ENCODE measurements at regions not wholly inside any gene's neighbourhood (a gene's known extent, or its start where the extent isn't known, plus 50 kb on each side); places are given as distances from the start of the nearest gene placed in this dataset.

GRCh38 chr3:5390936-5391625, 203.6 kb downstream of the EDEM1 start:
- TF ChIP-seq CTCF (IDR thresholded peaks at IDR 0.05; ENCODE audit: borderline replicate concordance, extremely low read depth, insufficient read depth) = no peak

GRCh38 chr3:5401002-5401401, 213.5 kb downstream of the EDEM1 start:
- Histone ChIP-seq H3K27me3 (ENCODE audit: control insufficient read depth, insufficient read depth, low read length) (no peaks in the 10 kb centered on the region), H3K4me1 (ENCODE audit: control insufficient read depth in 2 of 3, insufficient read depth in 2 of 3, low read depth in 1 of 3, low read length in 3 of 3) (no peaks in the 10 kb centered on the region), H3K4me3 (ENCODE audit: low read length in 3 of 3) (no peak overlapping the region), H3K9ac (ENCODE audit: low read length in 3 of 3) (no peak overlapping the region), H3K27ac (ENCODE audit: low read depth in 2 of 2, low read length in 2 of 2) (no peak overlapping the region), H3K9me3 (ENCODE audit: control insufficient read depth in 2 of 3, insufficient read depth in 1 of 3, low read length in 3 of 3) (no peaks in the 10 kb centered on the region), H3K36me3 (ENCODE audit: control insufficient read depth in 2 of 3, insufficient read depth in 3 of 3, low read length in 3 of 3) (no peaks in the 10 kb centered on the region)
- intact Hi-C loops (cut with DNase I) = no loop called here
- no peak for DNase-seq
- TF ChIP-seq CTCF (IDR thresholded peaks at IDR 0.05; ENCODE audit: borderline replicate concordance, extremely low read depth, insufficient read depth) = no peak
- no peak for FAIRE-seq

More at GRCh38 chr3:5390936-5391625, 203.6 kb downstream of the EDEM1 start:
- FAIRE-seq (no peak), DNase-seq (peak in 2 of 5 donors; percentile 24 to 68)
- no peaks in the 10 kb centered on the region for H3K9me3 ChIP-seq (ENCODE audit: control insufficient read depth in 2 of 3, insufficient read depth in 1 of 3, low read length in 3 of 3)
- no peaks in the 10 kb centered on the region for H3K27me3 ChIP-seq (ENCODE audit: control insufficient read depth, insufficient read depth, low read length)
- H3K4me1 ChIP-seq (ENCODE audit: control insufficient read depth in 2 of 3, insufficient read depth in 2 of 3, low read depth in 1 of 3, low read length in 3 of 3) = no peaks in the 10 kb centered on the region
- H3K27ac ChIP-seq (ENCODE audit: low read depth in 2 of 2, low read length in 2 of 2) = no peak overlapping the region
- intact Hi-C loops (cut with DNase I) = no loop called here
- no peak overlapping the region for H3K9ac ChIP-seq (ENCODE audit: low read length in 3 of 3)
- H3K4me3 ChIP-seq (ENCODE audit: low read length in 3 of 3) = no peak overlapping the region
- H3K36me3 ChIP-seq (ENCODE audit: control insufficient read depth in 2 of 3, insufficient read depth in 3 of 3, low read length in 3 of 3) = no peaks in the 10 kb centered on the region

GRCh38 chr3:5404718-5405117, 217.2 kb downstream of the EDEM1 start:
- H3K36me3 ChIP-seq (ENCODE audit: control insufficient read depth in 2 of 3, insufficient read depth in 3 of 3, low read length in 3 of 3) = no peaks in the 10 kb centered on the region
- H3K4me3 ChIP-seq (ENCODE audit: low read length in 3 of 3) = no peak overlapping the region
- H3K27ac ChIP-seq (ENCODE audit: low read depth in 2 of 2, low read length in 2 of 2) = no peak overlapping the region
- H3K27me3 ChIP-seq (ENCODE audit: control insufficient read depth, insufficient read depth, low read length) = no peaks in the 10 kb centered on the region
- DNase-seq = no peak
- FAIRE-seq = no peak
- TF ChIP-seq CTCF (IDR thresholded peaks at IDR 0.05; ENCODE audit: borderline replicate concordance, extremely low read depth, insufficient read depth) = no peak
- no peak overlapping the region for H3K9ac ChIP-seq (ENCODE audit: low read length in 3 of 3)
- H3K9me3 ChIP-seq (ENCODE audit: control insufficient read depth in 2 of 3, insufficient read depth in 1 of 3, low read length in 3 of 3) = no peaks in the 10 kb centered on the region
- H3K4me1 ChIP-seq (ENCODE audit: control insufficient read depth in 2 of 3, insufficient read depth in 2 of 3, low read depth in 1 of 3, low read length in 3 of 3) = no peaks in the 10 kb centered on the region
- intact Hi-C loops (cut with DNase I) = no loop called here

- Histone ChIP-seq H3K4me1 (ENCODE audit: control insufficient read depth in 2 of 3, insufficient read depth in 2 of 3, low read depth in 1 of 3, low read length in 3 of 3) (no peaks in the 10 kb centered on the region), H3K36me3 (ENCODE audit: control insufficient read depth in 2 of 3, insufficient read depth in 3 of 3, low read length in 3 of 3) (no peaks in the 10 kb centered on the region), H3K4me3 (ENCODE audit: low read length in 3 of 3) (no peak overlapping the region), H3K27me3 (ENCODE audit: control insufficient read depth, insufficient read depth, low read length) (no peaks in the 10 kb centered on the region), H3K9ac (ENCODE audit: low read length in 3 of 3) (no peak overlapping the region), H3K9me3 (ENCODE audit: control insufficient read depth in 2 of 3, insufficient read depth in 1 of 3, low read length in 3 of 3) (no peaks in the 10 kb centered on the region), H3K27ac (ENCODE audit: low read depth in 2 of 2, low read length in 2 of 2) (no peak overlapping the region)
- no peak for TF ChIP-seq CTCF (IDR thresholded peaks at IDR 0.05; ENCODE audit: borderline replicate concordance, extremely low read depth, insufficient read depth)
- intact Hi-C loops (cut with DNase I) = no loop called here
- DNase-seq (no peak), FAIRE-seq (no peak)
These were observed 224.3 kb downstream of the EDEM1 start for GRCh38 chr3:5411786-5412185.

All from kidney (tissue), 13 donors.